ENCODE measurements at regions not wholly inside any gene's neighbourhood (a gene's known extent, or its start where the extent isn't known, plus 50 kb on each side); places are given as distances from the start of the nearest gene placed in this dataset.
A peak's percentile ranks its signal among the peaks of the same experiment; 100 is the strongest.

GRCh38 chr10:50988792-50989191 lies 85.5 kb upstream of the PRKG1 start:
- TF ChIP-seq CTCF (IDR thresholded peaks at IDR 0.05; ENCODE audit: control extremely low read depth in 1 of 3, insufficient read depth in 1 of 3, low read depth in 1 of 3, low read length in 3 of 3) (peak in 1 of 3 experiments; percentile 32; a peak in 2 of 4 replicates), TCF12 (IDR thresholded peaks at IDR 0.05; ENCODE audit: low read depth, low read length) (no peak), PHF8 (conservative IDR thresholded peaks at IDR 0.05; ENCODE audit: low read depth, low read length) (no peak), POLR2A (IDR thresholded peaks at IDR 0.05; ENCODE audit: control extremely low read depth in 1 of 2, low read depth in 2 of 2, low read length in 2 of 2) (no peak), POLR2AphosphoS5 (IDR thresholded peaks at IDR 0.05; ENCODE audit: low read depth, low read length) (no peak), MAX (IDR thresholded peaks at IDR 0.05) (no peak), GABPA (IDR thresholded peaks at IDR 0.05; ENCODE audit: borderline replicate concordance, insufficient read depth, low read length) (no peak), E2F6 (IDR thresholded peaks at IDR 0.05) (no peak), SP1 (IDR thresholded peaks at IDR 0.05; ENCODE audit: low read depth, low read length) (no peak), BACH1 (IDR thresholded peaks at IDR 0.05; ENCODE audit: low read length) (no peak)

Data from H1 (cell line).